ENCODE measurements at regions not wholly inside any gene's neighbourhood (a gene's known extent, or its start where the extent isn't known, plus 50 kb on each side); places are given as distances from the start of the nearest gene placed in this dataset.
"Not testable (repeated sequence)": the region's sequence is repeated elsewhere in the genome, so short reads cannot be mapped to it uniquely, and the experiment has no call there.

DNA sequence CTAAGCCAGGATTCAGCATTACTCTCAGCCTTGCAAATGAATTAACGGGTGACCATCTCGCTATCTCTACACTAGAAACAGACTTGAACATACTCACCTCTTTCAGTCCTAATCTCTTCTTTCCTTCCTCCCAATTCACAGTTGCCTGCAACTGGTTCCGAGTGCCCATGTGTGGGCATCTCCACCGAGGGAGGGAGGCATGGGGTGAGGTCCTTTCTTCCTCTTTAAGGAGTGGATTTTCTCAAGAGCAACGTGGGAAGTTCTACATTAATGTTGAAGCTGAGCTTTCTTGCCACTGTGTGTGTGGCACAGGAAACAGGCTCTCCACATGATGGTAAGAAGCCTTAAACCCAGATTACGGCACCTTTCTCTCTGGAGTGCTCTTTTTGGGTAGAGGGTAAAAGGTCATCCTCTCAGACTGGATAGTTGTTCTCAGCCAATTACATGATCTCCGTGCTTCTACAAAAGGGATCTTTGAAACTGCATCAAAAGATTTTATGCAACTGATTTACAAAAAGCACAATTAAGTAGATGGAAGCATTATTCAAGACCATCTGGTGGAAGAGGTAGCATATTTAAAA, 286.8 kb upstream of the NR2F2 start:
- no peak for DNase-seq
- intact Hi-C loops (cut with DNase I): loop anchor here (1.0 kb wide), 1 partner anchor 15 kb away; no protein-coding TSS in a partner anchor

DNA sequence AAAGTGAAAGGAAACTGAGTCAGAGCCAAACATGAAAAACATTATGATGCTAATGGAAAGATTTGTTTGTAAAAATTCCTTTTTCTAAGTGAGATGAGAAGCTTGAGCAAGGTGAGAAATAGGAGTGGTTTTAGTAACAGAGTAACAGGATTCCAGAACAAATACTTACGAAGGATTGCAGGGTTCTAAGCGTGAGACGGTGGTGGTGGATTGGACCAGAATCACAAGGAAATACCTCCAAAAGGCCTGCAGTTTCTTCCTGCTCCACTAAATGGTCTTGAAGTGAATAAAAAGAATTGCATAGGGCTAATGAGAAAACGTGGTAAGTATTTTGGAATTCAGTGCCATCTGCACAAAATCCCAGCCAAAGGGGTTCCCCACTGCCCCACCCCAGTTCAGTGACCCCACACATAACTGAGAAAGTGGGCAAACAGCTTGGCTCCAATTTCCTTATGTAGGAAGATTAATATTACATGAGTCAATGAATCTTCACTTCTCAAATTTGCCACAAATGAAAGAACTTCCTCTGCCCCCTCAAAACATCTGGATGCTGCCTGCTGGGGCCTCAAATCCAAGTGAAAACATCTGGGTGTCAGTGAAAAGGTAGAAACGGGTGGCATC, 283.8 kb upstream of the NR2F2 start:
- intact Hi-C loops (cut with DNase I): no loop called here
- no peak for DNase-seq

DNA sequence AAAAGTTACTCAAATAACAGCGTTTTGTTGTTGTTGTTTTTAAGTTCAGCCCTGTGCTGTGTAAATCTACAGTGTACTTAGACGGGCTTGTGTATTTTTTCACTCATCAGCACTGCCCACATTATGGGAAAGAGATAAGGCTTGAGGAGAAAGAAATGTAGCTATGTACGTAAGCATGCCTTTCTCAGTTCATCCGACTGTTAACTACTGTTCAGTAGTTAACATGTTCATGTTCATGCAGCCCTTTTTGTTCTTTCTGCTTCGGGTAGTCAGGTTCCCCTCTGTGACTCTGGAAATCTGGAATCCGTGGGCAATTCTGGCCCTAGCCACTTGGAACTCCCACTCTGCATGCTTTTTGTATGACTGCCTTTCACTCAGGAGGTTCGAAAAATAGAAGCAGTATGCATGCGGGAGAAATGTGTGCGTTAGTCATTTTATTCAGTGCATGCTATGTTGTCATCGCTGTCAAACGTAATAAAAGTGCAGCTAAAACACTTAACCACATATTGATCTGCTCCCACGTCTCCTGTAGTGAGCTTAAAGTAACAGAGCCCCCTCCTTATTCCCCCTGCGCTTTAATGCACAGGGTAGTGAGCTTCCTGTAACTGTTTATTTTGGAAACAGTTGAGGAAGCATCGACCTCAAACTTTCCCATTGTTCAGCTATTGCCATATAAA, 283.1 kb upstream of the NR2F2 start:
- no peak for DNase-seq
- intact Hi-C loops (cut with DNase I): no loop called here

DNA sequence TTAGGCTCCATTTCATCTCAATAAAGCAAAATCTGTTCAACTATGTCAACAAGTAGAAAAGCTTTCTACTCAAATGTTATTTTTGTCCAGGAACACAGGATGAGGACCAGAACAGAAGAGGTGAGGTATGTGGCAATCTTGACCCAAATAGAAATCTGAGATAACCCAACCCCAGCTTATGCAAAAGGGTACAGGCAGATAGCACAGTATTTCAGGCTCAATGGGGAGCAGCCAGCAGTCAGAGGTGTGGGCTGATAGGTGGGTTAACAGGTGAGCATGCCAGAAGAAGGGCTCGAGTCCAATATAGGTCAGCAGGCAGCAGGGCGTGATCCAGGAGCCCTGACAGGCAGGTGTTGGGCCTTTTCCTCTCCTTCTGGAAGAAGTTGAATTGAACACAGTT, 281.2 kb upstream of the NR2F2 start:
- DNase-seq: no peak
- intact Hi-C loops (cut with DNase I): no loop called here

DNA sequence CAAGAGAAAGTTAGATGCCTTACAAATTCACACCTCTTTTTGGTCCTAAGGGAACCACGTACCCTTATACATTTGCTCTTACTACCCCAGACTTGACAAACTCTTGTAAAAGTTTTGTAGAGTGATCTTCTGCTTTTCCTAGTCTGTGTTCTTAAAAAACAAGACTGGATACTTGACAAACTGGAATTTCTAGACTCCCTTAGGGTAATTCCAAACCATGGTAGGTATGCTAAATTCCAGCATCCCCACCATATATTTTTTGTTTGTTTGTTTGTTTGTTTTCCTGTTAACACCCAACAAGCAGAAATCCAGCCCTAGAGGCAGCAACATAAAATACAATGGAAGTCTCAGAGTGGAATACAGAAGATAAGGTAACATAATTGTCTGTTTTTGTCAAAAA, 280.7 kb upstream of the NR2F2 start:
- no peak for DNase-seq
- intact Hi-C loops (cut with DNase I): no loop called here

GRCh38 chr15:96051598-96051997, 278.9 kb upstream of the NR2F2 start:
- intact Hi-C loops (cut with DNase I): no loop called here
- no peak for DNase-seq

- DNase-seq: no peak
- intact Hi-C loops (cut with DNase I): no loop called here
Observed at GRCh38 chr15:96052154-96052553, 278.3 kb upstream of the NR2F2 start.

GRCh38 chr15:96052572-96053030, 277.9 kb upstream of the NR2F2 start:
- intact Hi-C loops (cut with DNase I): no loop called here
- DNase-seq: no peak

GRCh38 chr15:96053031-96053780, 277.3 kb upstream of the NR2F2 start:
- intact Hi-C loops (cut with DNase I): no loop called here
- DNase-seq: peak in 12 of 42 donors; percentile 4 to 45 (median 14)

DNA sequence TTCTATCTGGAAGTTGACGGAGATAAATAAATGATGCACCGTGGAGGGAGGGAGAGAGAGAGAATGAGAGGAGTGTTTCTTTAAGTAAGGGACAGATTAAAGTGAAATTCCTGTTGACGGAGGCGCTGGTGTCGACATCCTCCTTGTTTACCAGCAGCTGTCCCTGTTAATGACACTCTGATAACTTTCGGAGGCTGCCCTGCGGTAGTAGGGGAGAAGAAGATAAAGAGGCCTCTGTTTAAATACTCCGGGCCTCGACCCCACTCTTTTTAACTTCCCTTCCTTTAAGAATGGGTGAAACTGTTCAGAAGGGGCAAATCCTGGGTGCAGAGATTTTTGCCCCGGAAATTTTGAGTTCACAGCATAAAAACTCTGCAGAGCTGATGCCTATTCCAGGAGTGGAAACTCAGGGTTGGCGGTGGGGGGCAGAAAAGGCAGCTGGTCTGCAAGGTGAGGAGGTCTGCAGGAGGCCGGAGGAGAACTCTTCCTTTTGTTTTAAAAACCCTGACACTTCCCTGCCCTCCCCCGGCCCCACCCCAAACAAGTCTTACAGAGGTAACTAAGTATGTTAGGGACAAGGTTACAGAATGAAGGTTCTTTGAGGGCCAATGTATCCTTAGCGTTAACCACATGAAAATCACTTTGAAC, 276.6 kb upstream of the NR2F2 start:
- intact Hi-C loops (cut with DNase I): no loop called here
- no peak for DNase-seq

- intact Hi-C loops (cut with DNase I): no loop called here
- DNase-seq: no peak
Observed at GRCh38 chr15:96054621-96055020, 275.9 kb upstream of the NR2F2 start.

DNA sequence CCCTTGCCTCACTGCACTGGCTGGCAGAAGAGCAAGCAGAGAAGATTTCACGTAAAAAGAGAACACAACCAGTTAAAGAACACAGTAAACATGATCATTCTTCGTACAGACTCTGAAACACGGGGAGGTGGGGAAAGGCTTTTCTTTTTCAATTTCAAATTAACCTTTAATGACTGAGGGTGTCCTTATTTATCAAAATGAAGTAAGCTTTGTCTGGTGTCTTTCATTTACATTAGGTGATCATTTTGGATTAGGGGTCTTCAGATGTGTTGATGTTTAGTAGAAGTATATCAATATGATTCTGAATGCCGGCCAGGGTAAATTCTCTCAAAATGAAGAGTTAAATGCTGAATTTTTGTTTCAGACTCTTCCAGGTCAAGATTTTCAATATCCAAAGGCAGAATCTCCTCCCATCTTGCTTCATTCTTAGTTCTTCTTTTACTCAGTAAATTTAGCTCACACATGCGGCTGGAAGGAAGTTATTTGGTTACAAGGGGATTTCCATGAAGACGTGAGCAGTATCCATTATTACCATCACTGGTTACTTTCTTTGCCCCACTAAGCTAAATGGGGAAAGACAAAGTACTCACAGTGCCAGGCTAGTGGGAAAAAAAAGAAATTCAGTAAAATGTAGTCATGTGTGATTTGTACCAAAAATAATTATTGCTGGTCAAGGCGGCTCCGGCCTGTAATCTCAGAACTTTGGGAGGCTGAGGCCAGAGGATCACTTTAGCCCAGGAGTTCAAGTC, 272.2 kb upstream of the NR2F2 start:
- no peak for DNase-seq
- intact Hi-C loops (cut with DNase I): loop anchor here (1.0 kb wide), 1 partner anchor 15 kb away; no protein-coding TSS in a partner anchor

- DNase-seq: not testable (repeated sequence)
- intact Hi-C loops (cut with DNase I): loop anchor here (1.0 kb wide), 1 partner anchor 15 kb away; no protein-coding TSS in a partner anchor
Observed at GRCh38 chr15:96058852-96059103, 271.7 kb upstream of the NR2F2 start.

GRCh38 chr15:96060591-96060990, 269.9 kb upstream of the NR2F2 start:
- intact Hi-C loops (cut with DNase I); DNase-seq: not testable (repeated sequence)

- no peak for DNase-seq
- intact Hi-C loops (cut with DNase I): no loop called here
Observed at GRCh38 chr15:96064351-96064756, 266.1 kb upstream of the NR2F2 start.

GRCh38 chr15:96066126-96066525, 264.4 kb upstream of the NR2F2 start:
- no peak for DNase-seq
- intact Hi-C loops (cut with DNase I): no loop called here

- intact Hi-C loops (cut with DNase I): no loop called here
- DNase-seq: no peak
Observed at GRCh38 chr15:96066852-96067495, 263.5 kb upstream of the NR2F2 start.

GRCh38 chr15:96067677-96068076, 262.8 kb upstream of the NR2F2 start:
- no peak for DNase-seq
- intact Hi-C loops (cut with DNase I): no loop called here

Measured in head of caudate nucleus (tissue), 42 donors.